HUES48 (cell line): ENCODE measurements at regions not wholly inside any gene's neighbourhood (a gene's known extent, or its start where the extent isn't known, plus 50 kb on each side); places are given as distances from the start of the nearest gene placed in this dataset.

ENCODE experiments used
- H3K27ac ChIP-seq: one replicate; pipeline ENCODE4 v1.7.0; 2013; ENCODE audit warnings: low read depth, low read length, inconsistent platforms
- H3K27me3 ChIP-seq: 2 replicates; pipeline ENCODE4 v1.6.1; 2013; ENCODE audit warnings: mild to moderate bottlenecking, low read length; ENCODE audit not compliant: control insufficient read depth, insufficient read depth
- H3K36me3 ChIP-seq: 2 replicates; pipeline ENCODE4 v1.6.1; 2013; ENCODE audit warnings: low read length; ENCODE audit not compliant: control insufficient read depth, insufficient read depth
- H3K4me1 ChIP-seq: 2 replicates; pipeline ENCODE4 v1.6.1; 2013; ENCODE audit warnings: mild to moderate bottlenecking, low read length; ENCODE audit not compliant: control insufficient read depth, insufficient read depth
- H3K4me3 ChIP-seq: 2 replicates; pipeline ENCODE4 v1.5.1; 2013; ENCODE audit warnings: mild to moderate bottlenecking, low read depth, low read length
- H3K9ac ChIP-seq: 2 replicates; pipeline ENCODE4 v1.6.1; 2013; ENCODE audit warnings: mild to moderate bottlenecking, low read depth, low read length, moderate library complexity
- H3K9me3 ChIP-seq: 2 replicates; pipeline ENCODE4 v1.6.1; 2013; ENCODE audit warnings: low read length; ENCODE audit not compliant: control insufficient read depth, insufficient read depth

DNA sequence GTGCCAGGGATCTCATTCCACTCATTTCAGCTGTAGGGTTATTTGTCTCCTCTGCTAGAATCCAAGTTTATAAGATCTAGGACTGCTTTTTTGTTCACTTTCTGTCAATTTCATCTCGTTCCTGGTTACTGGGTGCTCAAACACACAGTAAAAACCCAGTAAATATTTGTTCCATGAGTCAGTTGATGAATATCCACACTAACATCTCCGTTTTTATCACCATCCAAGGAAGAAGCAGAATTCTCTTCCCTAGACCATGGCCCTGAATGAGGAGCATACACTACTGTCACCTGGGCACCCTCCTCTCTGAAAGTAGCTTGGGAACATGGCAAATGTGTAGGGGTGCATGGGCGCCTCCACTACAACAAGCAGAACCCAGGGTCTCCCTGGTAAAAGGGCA is 390.8 kb downstream of the FOXO1 start:
- peaks cover 21% of the 10 kb centered on the region for H3K4me1 ChIP-seq
- no peaks in the 10 kb centered on the region for H3K36me3 ChIP-seq
- no peak overlapping the region for H3K9ac ChIP-seq
- no peak overlapping the region for H3K27ac ChIP-seq
- no peak overlapping the region for H3K4me3 ChIP-seq
- no peaks in the 10 kb centered on the region for H3K27me3 ChIP-seq
- H3K9me3 ChIP-seq = no peaks in the 10 kb centered on the region

- Histone ChIP-seq H3K27me3 (no peaks in the 10 kb centered on the region), H3K27ac (no peak overlapping the region), H3K4me3 (no peak overlapping the region), H3K36me3 (no peaks in the 10 kb centered on the region), H3K9me3 (no peaks in the 10 kb centered on the region), H3K9ac (no peak overlapping the region), H3K4me1 (no peaks in the 10 kb centered on the region)
These were observed 382.8 kb downstream of the FOXO1 start for GRCh38 chr13:40283666-40284065.

DNA sequence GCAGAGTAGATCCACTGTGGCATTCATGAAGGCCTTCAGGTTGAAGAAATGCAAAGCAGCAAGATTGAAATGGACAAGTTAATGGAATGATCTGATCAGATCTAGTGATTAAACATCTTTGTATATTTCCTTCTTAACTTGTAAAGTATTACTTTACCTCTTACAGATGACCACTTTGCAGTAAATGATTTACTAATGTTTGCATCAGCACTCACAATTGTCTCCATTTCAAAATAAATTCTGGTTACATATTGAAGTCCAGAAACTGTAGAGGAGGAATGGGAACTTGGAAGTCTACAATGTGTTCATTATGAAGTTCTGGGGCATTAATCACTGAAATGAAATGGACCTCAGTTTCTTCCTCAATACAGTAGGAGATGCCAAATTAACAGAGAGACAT is 380.8 kb downstream of the FOXO1 start:
- no peaks in the 10 kb centered on the region for H3K36me3 ChIP-seq
- no peaks in the 10 kb centered on the region for H3K27me3 ChIP-seq
- H3K4me1 ChIP-seq = no peaks in the 10 kb centered on the region
- no peak overlapping the region for H3K9ac ChIP-seq
- H3K9me3 ChIP-seq = no peaks in the 10 kb centered on the region
- H3K4me3 ChIP-seq = no peak overlapping the region
- no peak overlapping the region for H3K27ac ChIP-seq

- Histone ChIP-seq H3K27me3 (no peaks in the 10 kb centered on the region), H3K4me3 (no peak overlapping the region), H3K4me1 (no peaks in the 10 kb centered on the region), H3K27ac (no peak overlapping the region), H3K9me3 (no peaks in the 10 kb centered on the region), H3K36me3 (no peaks in the 10 kb centered on the region), H3K9ac (no peak overlapping the region)
These were observed 379.0 kb downstream of the FOXO1 start for GRCh38 chr13:40287428-40287827.

DNA sequence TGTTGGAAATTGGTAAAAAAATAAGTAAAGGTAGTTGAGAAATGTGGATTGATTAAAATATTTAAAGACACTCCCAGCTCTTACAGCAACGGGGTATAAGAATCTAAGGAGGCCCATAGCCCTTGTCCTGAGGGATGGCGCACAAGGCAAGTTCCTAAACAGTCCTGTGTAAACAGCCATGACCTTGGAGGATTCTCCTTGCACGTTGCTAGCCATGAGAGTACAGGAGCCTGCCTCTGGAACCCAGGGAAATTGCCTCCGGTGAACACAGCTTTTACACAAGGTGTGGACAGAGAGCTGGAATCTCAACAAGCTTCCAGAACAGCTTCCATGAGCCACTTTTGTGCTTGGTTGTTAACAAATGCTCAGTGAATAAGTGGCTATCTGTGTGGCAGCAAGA is 378.2 kb downstream of the FOXO1 start:
- H3K27me3 ChIP-seq = no peaks in the 10 kb centered on the region
- no peaks in the 10 kb centered on the region for H3K36me3 ChIP-seq
- no peak overlapping the region for H3K4me3 ChIP-seq
- no peaks in the 10 kb centered on the region for H3K4me1 ChIP-seq
- H3K9me3 ChIP-seq = no peaks in the 10 kb centered on the region
- no peak overlapping the region for H3K27ac ChIP-seq
- H3K9ac ChIP-seq = no peak overlapping the region

GRCh38 chr13:40290758-40291157 is 375.7 kb downstream of the FOXO1 start:
- H3K4me3 ChIP-seq = no peak overlapping the region
- H3K9me3 ChIP-seq = peaks cover 1% of the 10 kb centered on the region; the same call in 1 of the 2 replicates
- no peak overlapping the region for H3K27ac ChIP-seq
- no peaks in the 10 kb centered on the region for H3K36me3 ChIP-seq
- no peak overlapping the region for H3K9ac ChIP-seq
- H3K27me3 ChIP-seq = no peaks in the 10 kb centered on the region
- no peaks in the 10 kb centered on the region for H3K4me1 ChIP-seq

- Histone ChIP-seq H3K4me3 (no peak overlapping the region), H3K27me3 (no peaks in the 10 kb centered on the region), H3K9me3 (peaks cover 7% of the 10 kb centered on the region; the same call in 1 of the 2 replicates), H3K27ac (no peak overlapping the region), H3K9ac (no peak overlapping the region), H3K36me3 (no peaks in the 10 kb centered on the region), H3K4me1 (no peaks in the 10 kb centered on the region)
These were observed 374.3 kb downstream of the FOXO1 start for GRCh38 chr13:40292108-40292507.

DNA sequence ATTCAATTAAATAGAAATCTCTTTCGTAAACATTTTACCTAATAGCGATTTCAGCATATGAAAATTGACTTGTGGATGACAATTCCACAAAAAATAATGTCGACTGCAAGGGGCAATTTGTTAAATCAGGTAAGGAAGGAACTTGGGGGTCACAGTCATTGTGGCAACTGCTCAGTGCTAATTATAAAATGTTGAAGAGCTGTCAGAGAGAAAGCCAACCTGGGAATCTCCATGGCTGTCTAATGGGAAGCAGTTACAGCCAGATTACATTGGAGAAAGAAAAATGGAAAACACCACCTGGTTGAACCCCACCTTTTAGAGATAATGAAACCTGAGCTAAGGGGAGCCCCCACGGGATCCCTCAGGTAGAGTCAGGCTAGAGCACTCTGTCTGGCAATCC is 373.9 kb downstream of the FOXO1 start:
- Histone ChIP-seq H3K27ac (no peak overlapping the region), H3K36me3 (no peaks in the 10 kb centered on the region), H3K27me3 (no peaks in the 10 kb centered on the region), H3K4me3 (no peak overlapping the region), H3K9me3 (peaks cover 7% of the 10 kb centered on the region; the same call in 1 of the 2 replicates), H3K4me1 (no peaks in the 10 kb centered on the region), H3K9ac (no peak overlapping the region)

- Histone ChIP-seq H3K9me3 (peaks cover 29% of the 10 kb centered on the region), H3K27me3 (no peaks in the 10 kb centered on the region), H3K4me1 (no peaks in the 10 kb centered on the region), H3K27ac (no peak overlapping the region), H3K4me3 (no peak overlapping the region), H3K9ac (no peak overlapping the region), H3K36me3 (no peaks in the 10 kb centered on the region)
These were observed 364.1 kb downstream of the FOXO1 start for GRCh38 chr13:40302351-40302750.

GRCh38 chr13:40304391-40304790 is 362.1 kb downstream of the FOXO1 start:
- no peaks in the 10 kb centered on the region; the same call in 1 of the 2 replicates for H3K4me1 ChIP-seq

GRCh38 chr13:40306817-40307216 is 359.6 kb downstream of the FOXO1 start:
- Histone ChIP-seq H3K36me3 (no peaks in the 10 kb centered on the region), H3K4me3 (no peak overlapping the region), H3K9me3 (peaks cover 29% of the 10 kb centered on the region), H3K27ac (no peak overlapping the region), H3K9ac (no peak overlapping the region), H3K27me3 (no peaks in the 10 kb centered on the region), H3K4me1 (no peaks in the 10 kb centered on the region; the same call in 1 of the 2 replicates)

More at GRCh38 chr13:40304391-40304790, 362.1 kb downstream of the FOXO1 start:
- H3K9ac ChIP-seq = no peak overlapping the region
- H3K27me3 ChIP-seq = no peaks in the 10 kb centered on the region
- H3K4me3 ChIP-seq = no peak overlapping the region
- H3K27ac ChIP-seq = no peak overlapping the region
- peaks cover 29% of the 10 kb centered on the region for H3K9me3 ChIP-seq
- no peaks in the 10 kb centered on the region for H3K36me3 ChIP-seq

DNA sequence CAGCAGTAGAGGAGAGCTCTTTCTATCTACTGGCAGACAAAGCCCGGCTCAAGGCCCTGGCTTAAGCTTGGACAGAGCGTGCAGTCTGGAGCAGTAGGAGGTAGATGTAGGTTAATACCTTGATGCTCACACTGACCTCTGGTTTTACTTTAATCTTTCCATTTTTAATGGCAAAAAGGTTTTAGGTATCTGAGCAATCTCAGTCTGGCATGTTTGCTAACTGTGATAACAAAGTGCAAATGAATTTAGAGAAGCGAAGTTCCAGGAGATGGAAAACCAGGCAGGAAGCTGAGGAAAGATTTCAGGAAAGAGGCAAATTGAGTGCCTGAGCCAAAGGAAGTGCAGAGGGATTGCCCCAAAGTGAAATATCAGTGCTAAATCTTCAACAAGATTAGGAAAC is 356.6 kb downstream of the FOXO1 start:
- Histone ChIP-seq H3K9ac (no peak overlapping the region), H3K36me3 (no peaks in the 10 kb centered on the region), H3K27ac (no peak overlapping the region), H3K27me3 (no peaks in the 10 kb centered on the region), H3K4me3 (no peak overlapping the region), H3K9me3 (peaks cover 14% of the 10 kb centered on the region; the same call in 1 of the 2 replicates), H3K4me1 (no peaks in the 10 kb centered on the region; the same call in 1 of the 2 replicates)
